Fibroblast of the aortic adventitia (primary cell): ENCODE measurements at regions not wholly inside any gene's neighbourhood (a gene's known extent, or its start where the extent isn't known, plus 50 kb on each side); places are given as distances from the start of the nearest gene placed in this dataset.

Experiments used
- DNase-seq: peaks from one replicate; pipeline ENCODE4 v3.0.0-alpha.2; 2010; ENCODE audit warnings: low read depth
- H3K4me3 ChIP-seq: 2 replicates; pipeline ENCODE4 v1.5.1; 2011; ENCODE audit warnings: low read depth, mild to moderate bottlenecking, control low read depth, low read length, moderate library complexity
- CTCF ChIP-seq: IDR thresholded peaks from 2 replicates; pipeline ENCODE4 v1.5.1; 2011; ENCODE audit warnings: mild to moderate bottlenecking, low read length, control low read depth, inconsistent platforms; ENCODE audit not compliant: insufficient read depth

- TF ChIP-seq CTCF, result no peak
- no peak for DNase-seq
- H3K4me3 ChIP-seq, result no peak overlapping the region
Measured at GRCh38 chr2:239692362-239692851, 291.6 kb upstream of the HDAC4 start.

GRCh38 chr2:239691720-239692119 is 290.9 kb upstream of the HDAC4 start:
- no peak for TF ChIP-seq CTCF
- no peak overlapping the region for H3K4me3 ChIP-seq
- DNase-seq, result no peak

- TF ChIP-seq CTCF, result no peak
- DNase-seq, result no peak
- H3K4me3 ChIP-seq, result no peak overlapping the region
Measured at GRCh38 chr2:239690651-239691631, 290.1 kb upstream of the HDAC4 start.

- H3K4me3 ChIP-seq, result no peak overlapping the region
- TF ChIP-seq CTCF, result no peak
- DNase-seq, result no peak
Measured at GRCh38 chr2:239689985-239690384, 289.2 kb upstream of the HDAC4 start.

GRCh38 chr2:239689410-239689809 is 288.6 kb upstream of the HDAC4 start:
- DNase-seq, result no peak
- H3K4me3 ChIP-seq, result no peak overlapping the region
- no peak for TF ChIP-seq CTCF

GRCh38 chr2:239688840-239689239 is 288.0 kb upstream of the HDAC4 start:
- no peak overlapping the region for H3K4me3 ChIP-seq
- no peak for TF ChIP-seq CTCF
- no peak for DNase-seq
